ENCODE measurements at regions not wholly inside any gene's neighbourhood (a gene's known extent, or its start where the extent isn't known, plus 50 kb on each side); places are given as distances from the start of the nearest gene placed in this dataset.

DNA sequence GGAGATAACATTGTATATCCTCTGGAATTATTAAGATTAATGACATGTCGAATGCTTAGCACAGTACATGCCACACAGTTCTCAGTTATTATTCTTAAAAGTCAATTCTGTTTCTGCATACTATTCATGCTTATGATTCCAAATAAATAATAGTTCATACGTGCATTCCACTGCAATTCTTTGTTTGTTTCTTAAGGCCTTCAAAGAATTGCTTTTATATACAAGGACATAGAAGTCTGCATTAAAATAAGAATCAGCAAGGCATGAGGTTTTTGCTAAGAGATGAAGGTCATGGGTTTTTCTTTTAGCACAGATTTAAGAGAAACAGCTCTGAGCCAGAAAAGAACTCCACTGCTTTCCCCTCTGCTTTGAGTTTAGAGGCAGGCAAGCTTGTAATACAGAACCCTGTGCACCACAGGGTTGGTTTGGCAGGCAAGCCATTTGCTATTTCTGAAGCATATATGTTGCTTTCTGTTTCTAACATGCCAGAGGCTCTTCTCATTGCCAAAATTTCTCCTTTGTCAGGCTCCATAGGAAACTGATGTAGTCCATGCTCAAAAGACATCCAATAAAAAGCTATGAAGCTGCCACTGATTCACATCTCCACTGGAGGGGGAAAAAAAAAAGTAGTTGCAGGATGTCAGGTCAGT, 420.6 kb upstream of the TYRP1 start:
- TF ChIP-seq CTCF (IDR thresholded peaks at IDR 0.05), result no peak
- Histone ChIP-seq H3K27ac (no peak overlapping the region), H3K4me1 (no peaks in the 10 kb centered on the region), H3K9me3 (no peaks in the 10 kb centered on the region), H3K4me3 (no peak overlapping the region), H3K36me3 (no peaks in the 10 kb centered on the region), H3K27me3 (ENCODE audit: low read depth) (no peaks in the 10 kb centered on the region)
- ATAC-seq (no peak), DNase-seq (no peak)
- intact Hi-C loops (cut with DNase I), result no loop called here

DNA sequence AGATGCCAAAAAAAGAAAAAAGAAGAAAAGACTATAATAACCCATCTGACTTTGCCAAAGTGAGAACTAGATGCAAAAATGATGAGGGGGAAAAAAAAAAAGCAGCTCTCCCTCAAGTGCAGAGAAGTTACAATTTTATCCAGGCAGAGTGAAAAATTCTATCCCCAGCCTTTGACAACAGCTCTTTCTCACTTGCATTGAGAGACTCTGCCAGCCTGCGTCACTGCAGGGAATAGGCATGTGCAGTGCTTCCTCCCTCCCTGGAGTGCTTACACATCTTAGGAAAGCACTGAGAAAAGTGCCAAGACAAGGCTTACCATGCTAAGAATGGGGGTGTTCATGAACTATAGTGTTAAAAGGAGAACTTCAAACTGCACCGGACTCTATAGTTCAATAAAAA, 418.6 kb upstream of the TYRP1 start:
- ATAC-seq (peak in 1 of 2 donors; percentile 52), DNase-seq (no peak)
- H3K4me3 ChIP-seq, result no peak overlapping the region
- intact Hi-C loops (cut with DNase I), result no loop called here
- H3K36me3 ChIP-seq, result no peaks in the 10 kb centered on the region
- no peaks in the 10 kb centered on the region for H3K9me3 ChIP-seq
- no peaks in the 10 kb centered on the region for H3K27me3 ChIP-seq (ENCODE audit: low read depth)
- no peak for TF ChIP-seq CTCF (IDR thresholded peaks at IDR 0.05)
- H3K4me1 ChIP-seq, result no peaks in the 10 kb centered on the region
- no peak overlapping the region for H3K27ac ChIP-seq

DNA sequence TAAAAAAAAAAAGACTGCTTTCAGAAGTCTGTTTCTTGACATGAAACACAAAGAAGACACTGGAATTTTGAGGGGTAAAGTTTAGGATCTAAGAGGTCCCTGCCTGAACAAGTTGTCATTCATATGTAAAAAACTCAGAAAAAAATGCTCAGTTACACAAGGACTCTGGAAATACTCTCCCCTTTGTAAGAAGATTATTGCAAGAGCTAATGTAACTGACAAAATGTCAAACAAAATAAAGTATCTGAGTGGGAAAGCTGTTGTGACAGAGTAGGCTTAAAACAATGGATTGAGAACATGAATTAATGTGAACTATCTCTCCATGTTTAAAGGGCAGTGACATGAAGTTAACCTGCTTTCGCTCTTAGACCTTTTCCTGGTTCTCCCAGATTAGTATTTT, 416.7 kb upstream of the TYRP1 start:
- H3K9me3 ChIP-seq, result no peaks in the 10 kb centered on the region
- H3K27ac ChIP-seq, result no peak overlapping the region
- no peak overlapping the region for H3K4me3 ChIP-seq
- no peaks in the 10 kb centered on the region for H3K27me3 ChIP-seq (ENCODE audit: low read depth)
- no peaks in the 10 kb centered on the region for H3K4me1 ChIP-seq
- ATAC-seq (no peak), DNase-seq (no peak)
- no peak for TF ChIP-seq CTCF (IDR thresholded peaks at IDR 0.05)
- H3K36me3 ChIP-seq, result no peaks in the 10 kb centered on the region
- intact Hi-C loops (cut with DNase I), result no loop called here

DNA sequence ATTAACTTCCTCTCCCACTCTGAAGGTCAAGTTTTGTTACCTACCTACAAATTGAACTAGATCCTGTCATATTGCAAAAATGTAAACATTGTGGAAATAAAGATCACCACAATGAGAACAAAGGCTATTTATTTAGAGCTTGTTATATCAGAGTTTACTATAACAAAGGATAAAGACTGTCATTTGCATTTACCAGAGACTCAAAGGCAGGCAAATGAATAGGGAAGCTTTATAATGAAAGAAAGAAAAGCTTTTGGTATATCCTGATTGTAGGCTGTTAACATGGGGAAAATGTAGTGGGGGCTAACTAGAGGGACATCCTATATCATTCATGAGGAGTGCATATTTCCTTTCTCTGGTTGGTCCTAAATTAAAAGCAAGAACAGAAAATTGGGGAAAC, 403.5 kb upstream of the TYRP1 start:
- DNase-seq (no peak), ATAC-seq (no peak)
- Histone ChIP-seq H3K27me3 (ENCODE audit: low read depth) (no peaks in the 10 kb centered on the region), H3K9me3 (no peaks in the 10 kb centered on the region), H3K4me1 (no peaks in the 10 kb centered on the region), H3K4me3 (no peak overlapping the region), H3K27ac (no peak overlapping the region), H3K36me3 (no peaks in the 10 kb centered on the region)
- TF ChIP-seq CTCF (IDR thresholded peaks at IDR 0.05), result no peak
- intact Hi-C loops (cut with DNase I), result no loop called here

DNA sequence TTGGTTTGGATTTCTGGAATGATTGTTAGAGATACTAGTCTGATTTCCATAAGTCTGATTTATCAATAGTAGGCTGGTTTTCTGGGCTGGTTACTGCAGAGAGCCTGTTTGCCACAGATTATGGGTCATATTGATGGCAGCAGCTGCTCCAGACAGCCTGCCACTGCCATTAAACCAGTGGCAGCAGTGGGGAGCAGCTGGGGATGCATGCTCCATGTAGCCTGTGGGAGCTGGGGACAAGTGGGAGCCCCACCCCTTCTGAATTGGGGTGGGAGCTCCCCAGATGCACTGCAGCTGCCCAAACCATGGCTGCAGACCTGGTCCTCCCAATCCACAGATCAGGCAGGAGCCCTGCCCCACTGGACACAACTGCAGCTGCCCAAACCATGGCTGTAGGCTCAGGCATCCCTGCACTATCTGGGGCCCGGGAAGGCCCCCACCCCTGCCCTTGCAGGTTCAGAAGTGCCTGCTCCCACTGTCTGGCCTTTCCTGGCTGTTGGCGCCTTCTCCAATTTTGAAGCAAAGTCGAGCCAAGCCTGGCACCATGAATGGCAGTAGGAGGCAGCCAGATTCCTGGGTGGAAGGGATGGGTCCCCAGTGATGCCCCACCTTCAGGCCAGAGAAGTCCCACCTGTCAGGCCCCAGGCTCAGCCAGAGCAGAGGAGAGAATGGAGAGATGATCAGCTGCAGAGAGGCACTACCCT, 402.9 kb upstream of the TYRP1 start:
- Histone ChIP-seq H3K27ac (no peak overlapping the region), H3K4me3 (no peak overlapping the region), H3K9me3 (no peaks in the 10 kb centered on the region), H3K27me3 (ENCODE audit: low read depth) (no peaks in the 10 kb centered on the region), H3K36me3 (no peaks in the 10 kb centered on the region), H3K4me1 (no peaks in the 10 kb centered on the region)
- no peak for DNase-seq
- no peak for TF ChIP-seq CTCF (IDR thresholded peaks at IDR 0.05)
- intact Hi-C loops (cut with DNase I), result no loop called here
- ATAC-seq, result peak in 1 of 2 donors; percentile 26
